Astrocyte (in vitro differentiated cells and primary cell): ENCODE measurements at regions not wholly inside any gene's neighbourhood (a gene's known extent, or its start where the extent isn't known, plus 50 kb on each side); places are given as distances from the start of the nearest gene placed in this dataset.

Experiments used
- DNase-seq: peaks from one replicate; pipeline ENCODE4 v3.0.0-alpha.2; 2010; ENCODE audit warnings: low read depth
- FAIRE-seq: peaks from 2 replicates; lab custom pipeline; 2011; peaks lifted over from hg19 to GRCh38; lab: Jason Lieb, UNC
- H2AFZ ChIP-seq: 2 replicates; pipeline ENCODE4 v1.6.0; 2012; ENCODE audit warnings: low read depth, low read length, inconsistent platforms
- H3K27ac ChIP-seq: 2 replicates; pipeline ENCODE4 v1.5.1; 2011; ENCODE audit warnings: low read depth, low read length, inconsistent platforms
- H3K27me3 ChIP-seq: 2 replicates; pipeline ENCODE4 v1.6.0; 2011; ENCODE audit warnings: low read length, inconsistent platforms; ENCODE audit not compliant: insufficient read depth
- H3K36me3 ChIP-seq: 2 replicates; pipeline ENCODE4 v1.5.1; 2011; ENCODE audit warnings: low read length, inconsistent platforms; ENCODE audit not compliant: insufficient read depth
- H3K4me1 ChIP-seq: 2 replicates; pipeline ENCODE4 v1.5.1; 2011; ENCODE audit warnings: low read length, inconsistent platforms; ENCODE audit not compliant: insufficient read depth
- H3K4me2 ChIP-seq: 2 replicates; pipeline ENCODE4 v1.6.0; 2012; ENCODE audit warnings: low read length, inconsistent platforms
- H3K4me3 ChIP-seq: 2 replicates; pipeline ENCODE4 v1.5.1; 2011; ENCODE audit warnings: low read depth, mild to moderate bottlenecking, low read length, inconsistent platforms; ENCODE audit not compliant: insufficient read depth
- H3K79me2 ChIP-seq: 2 replicates; pipeline ENCODE4 v1.6.0; 2012; ENCODE audit warnings: mild to moderate bottlenecking, low read length, inconsistent platforms; ENCODE audit not compliant: insufficient read depth
- H3K9ac ChIP-seq: 2 replicates; pipeline ENCODE4 v1.6.0; 2012; ENCODE audit warnings: mild to moderate bottlenecking, low read length, inconsistent platforms
- H3K9me3 ChIP-seq: 2 replicates; pipeline ENCODE4 v1.5.1; 2012; ENCODE audit warnings: low read depth, mild to moderate bottlenecking, low read length, inconsistent platforms; ENCODE audit not compliant: insufficient read depth
- H4K20me1 ChIP-seq: 2 replicates; pipeline ENCODE4 v1.6.0; 2012; ENCODE audit warnings: low read length, inconsistent platforms; ENCODE audit not compliant: insufficient read depth
- H3K27ac Mint-ChIP-seq: one replicate; pipeline ENCODE4 v1.8.0; 2021; ENCODE audit warnings: mild to moderate bottlenecking, mixed read lengths; ENCODE audit not compliant: unreplicated experiment
- H3K27me3 Mint-ChIP-seq: one replicate; pipeline ENCODE4 v1.8.0; 2021; ENCODE audit warnings: low read depth, mixed read lengths; ENCODE audit not compliant: unreplicated experiment
- H3K36me3 Mint-ChIP-seq: one replicate; pipeline ENCODE4 v1.8.0; 2021; ENCODE audit warnings: low read depth, mixed read lengths; ENCODE audit not compliant: unreplicated experiment
- H3K4me1 Mint-ChIP-seq: one replicate; pipeline ENCODE4 v1.8.0; 2021; ENCODE audit warnings: low read depth, mixed read lengths; ENCODE audit not compliant: unreplicated experiment
- H3K4me3 Mint-ChIP-seq: one replicate; pipeline ENCODE4 v1.8.0; 2021; ENCODE audit warnings: mild to moderate bottlenecking, moderate library complexity, mixed read lengths; ENCODE audit not compliant: unreplicated experiment
- H3K9me3 Mint-ChIP-seq: one replicate; pipeline ENCODE4 v1.8.0; 2021; ENCODE audit warnings: mild to moderate bottlenecking, mixed read lengths; ENCODE audit not compliant: unreplicated experiment
- EZH2 ChIP-seq: IDR thresholded peaks from 2 replicates; pipeline ENCODE4 v1.6.1; 2012; ENCODE audit warnings: mild to moderate bottlenecking, low read length, inconsistent platforms; ENCODE audit not compliant: insufficient read depth
- TF ChIP-seq, protein P1 (sequence below): IDR thresholded peaks from 2 replicates; pipeline ENCODE4 v1.5.1; 2011; ENCODE audit warnings: low read depth, mild to moderate bottlenecking, inconsistent platforms, low read length, moderate library complexity; ENCODE audit not compliant: insufficient read depth

DNA sequence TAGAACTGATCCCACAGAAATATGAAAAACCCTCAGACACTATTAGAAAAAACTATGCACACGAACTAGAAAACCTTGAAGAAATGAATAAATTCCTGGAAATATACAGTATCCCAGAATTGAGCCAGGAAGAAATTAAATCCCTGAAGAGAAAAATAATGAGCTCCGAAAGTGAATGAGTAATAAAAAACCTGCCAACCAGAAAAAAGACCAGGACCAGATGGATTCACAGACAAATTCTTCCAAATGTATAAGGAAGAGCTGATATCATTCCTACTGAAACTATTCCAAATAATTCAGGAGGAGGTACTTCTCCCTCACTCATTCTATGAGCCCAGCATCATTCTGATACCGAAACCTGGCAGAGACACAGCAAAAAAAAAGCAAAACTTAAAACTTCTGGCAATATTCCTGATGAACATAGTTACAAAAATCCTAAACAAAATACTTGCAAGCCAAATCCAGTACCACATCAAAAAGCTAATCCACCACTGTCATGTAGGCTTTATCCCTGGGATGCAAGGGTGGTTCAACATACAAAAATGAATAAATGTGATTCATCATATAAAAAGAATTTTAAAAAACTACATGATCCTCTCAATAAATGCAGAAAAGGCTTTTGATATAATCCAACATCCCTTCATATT is 1397.6 kb upstream of the DDX18 start:
- Mint-ChIP-seq H3K36me3 (no peaks in the 10 kb centered on the region), H3K4me1 (peaks cover 14% of the 10 kb centered on the region), H3K27ac (no peak overlapping the region), H3K9me3 (peaks cover 2% of the 10 kb centered on the region), H3K4me3 (no peak overlapping the region), H3K27me3 (no peaks in the 10 kb centered on the region)
- H3K27ac ChIP-seq: no peak overlapping the region
- TF ChIP-seq, protein P1, sequence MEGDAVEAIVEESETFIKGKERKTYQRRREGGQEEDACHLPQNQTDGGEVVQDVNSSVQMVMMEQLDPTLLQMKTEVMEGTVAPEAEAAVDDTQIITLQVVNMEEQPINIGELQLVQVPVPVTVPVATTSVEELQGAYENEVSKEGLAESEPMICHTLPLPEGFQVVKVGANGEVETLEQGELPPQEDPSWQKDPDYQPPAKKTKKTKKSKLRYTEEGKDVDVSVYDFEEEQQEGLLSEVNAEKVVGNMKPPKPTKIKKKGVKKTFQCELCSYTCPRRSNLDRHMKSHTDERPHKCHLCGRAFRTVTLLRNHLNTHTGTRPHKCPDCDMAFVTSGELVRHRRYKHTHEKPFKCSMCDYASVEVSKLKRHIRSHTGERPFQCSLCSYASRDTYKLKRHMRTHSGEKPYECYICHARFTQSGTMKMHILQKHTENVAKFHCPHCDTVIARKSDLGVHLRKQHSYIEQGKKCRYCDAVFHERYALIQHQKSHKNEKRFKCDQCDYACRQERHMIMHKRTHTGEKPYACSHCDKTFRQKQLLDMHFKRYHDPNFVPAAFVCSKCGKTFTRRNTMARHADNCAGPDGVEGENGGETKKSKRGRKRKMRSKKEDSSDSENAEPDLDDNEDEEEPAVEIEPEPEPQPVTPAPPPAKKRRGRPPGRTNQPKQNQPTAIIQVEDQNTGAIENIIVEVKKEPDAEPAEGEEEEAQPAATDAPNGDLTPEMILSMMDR: no peak
- no peak for TF ChIP-seq EZH2
- DNase-seq (peak; percentile 1), FAIRE-seq (no peak)
- no peak overlapping the region for H3K4me3 ChIP-seq
- no peak overlapping the region for H3K4me2 ChIP-seq
- H2AFZ ChIP-seq: no peak overlapping the region
- H3K36me3 ChIP-seq: no peaks in the 10 kb centered on the region
- H4K20me1 ChIP-seq: no peaks in the 10 kb centered on the region
- no peak overlapping the region for H3K9ac ChIP-seq
- H3K9me3 ChIP-seq: no peaks in the 10 kb centered on the region
- no peaks in the 10 kb centered on the region for H3K27me3 ChIP-seq
- no peaks in the 10 kb centered on the region for H3K4me1 ChIP-seq
- no peaks in the 10 kb centered on the region for H3K79me2 ChIP-seq

DNA sequence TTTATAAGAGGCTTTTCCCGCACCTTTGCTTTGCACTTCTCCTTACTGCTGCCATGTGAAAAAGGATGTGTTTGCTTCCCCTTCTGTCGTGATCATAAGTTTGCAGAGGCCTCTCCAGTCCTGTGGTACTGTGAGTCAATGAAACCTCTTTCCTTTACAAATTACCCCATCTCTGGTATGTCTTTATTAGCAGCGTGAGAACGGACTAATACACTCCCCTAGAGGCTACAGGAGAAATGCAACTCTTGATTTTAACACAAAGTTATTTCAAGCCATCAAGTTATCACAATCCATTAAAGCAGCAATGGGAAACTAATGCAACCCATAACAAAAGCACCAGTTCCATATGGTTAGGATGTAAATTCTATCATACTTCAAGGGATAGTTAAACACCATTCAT is 1378.8 kb upstream of the DDX18 start:
- no peaks in the 10 kb centered on the region for H3K4me1 ChIP-seq
- Mint-ChIP-seq H3K27ac (no peak overlapping the region), H3K4me3 (no peak overlapping the region), H3K9me3 (peaks cover 4% of the 10 kb centered on the region), H3K36me3 (no peaks in the 10 kb centered on the region), H3K4me1 (peaks cover 1% of the 10 kb centered on the region), H3K27me3 (no peaks in the 10 kb centered on the region)
- H3K9me3 ChIP-seq: no peaks in the 10 kb centered on the region
- H3K9ac ChIP-seq: no peak overlapping the region
- no peaks in the 10 kb centered on the region for H3K36me3 ChIP-seq
- no peak overlapping the region for H3K27ac ChIP-seq
- DNase-seq (no peak), FAIRE-seq (no peak)
- H3K27me3 ChIP-seq: no peaks in the 10 kb centered on the region
- no peak overlapping the region for H3K4me2 ChIP-seq
- TF ChIP-seq, protein P1: no peak
- no peak for TF ChIP-seq EZH2
- H3K79me2 ChIP-seq: no peaks in the 10 kb centered on the region
- H3K4me3 ChIP-seq: no peak overlapping the region
- no peaks in the 10 kb centered on the region for H4K20me1 ChIP-seq
- no peak overlapping the region for H2AFZ ChIP-seq

DNA sequence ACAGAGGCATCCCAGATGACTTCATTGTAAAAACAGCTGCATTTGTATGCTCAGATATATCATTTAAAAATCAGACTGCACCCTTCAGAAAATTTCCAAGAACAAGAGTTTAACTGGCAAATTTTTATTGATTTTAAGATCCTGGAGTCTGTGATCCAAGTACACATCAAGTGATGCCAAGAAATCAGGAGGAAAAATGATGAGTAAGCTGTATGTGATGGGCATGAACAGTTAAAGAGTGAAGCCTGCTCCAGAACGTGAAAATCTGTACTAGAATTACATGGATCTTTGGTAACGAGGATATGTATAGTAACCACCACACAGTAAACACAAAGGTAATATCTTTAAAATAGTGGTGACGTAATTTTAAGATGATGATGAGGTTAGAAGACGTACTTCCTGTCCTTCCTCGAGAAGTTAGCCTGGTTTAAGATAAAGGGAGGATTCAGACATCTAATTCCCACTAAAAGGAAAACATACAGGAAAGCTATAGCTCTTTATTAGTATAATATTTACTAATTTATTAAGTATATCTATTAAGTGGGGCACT is 1374.3 kb upstream of the DDX18 start:
- Mint-ChIP-seq H3K9me3 (peaks cover 4% of the 10 kb centered on the region), H3K27ac (no peak overlapping the region), H3K4me1 (peaks cover 1% of the 10 kb centered on the region), H3K4me3 (no peak overlapping the region), H3K27me3 (no peaks in the 10 kb centered on the region), H3K36me3 (no peaks in the 10 kb centered on the region)
- H3K4me3 ChIP-seq: no peak overlapping the region
- H3K27ac ChIP-seq: no peak overlapping the region
- H3K27me3 ChIP-seq: no peaks in the 10 kb centered on the region
- no peaks in the 10 kb centered on the region for H4K20me1 ChIP-seq
- H3K9me3 ChIP-seq: no peaks in the 10 kb centered on the region
- H3K79me2 ChIP-seq: no peaks in the 10 kb centered on the region
- H2AFZ ChIP-seq: no peak overlapping the region
- FAIRE-seq (no peak), DNase-seq (no peak)
- TF ChIP-seq EZH2: no peak
- TF ChIP-seq, protein P1: no peak
- H3K4me1 ChIP-seq: no peaks in the 10 kb centered on the region
- H3K36me3 ChIP-seq: no peaks in the 10 kb centered on the region
- H3K9ac ChIP-seq: no peak overlapping the region
- H3K4me2 ChIP-seq: no peak overlapping the region
